GM19438 (cell line): ENCODE measurements at regions not wholly inside any gene's neighbourhood (a gene's known extent, or its start where the extent isn't known, plus 50 kb on each side); places are given as distances from the start of the nearest gene placed in this dataset.
"Not testable (repeated sequence)": the region's sequence is repeated elsewhere in the genome, so short reads cannot be mapped to it uniquely, and the experiment has no call there.

Experiments
- ATAC-seq: cut with Tn5 transposase; IDR thresholded peaks from one replicate; pipeline ENCODE4 v1.9.1; 2021; ENCODE audit warnings: low read depth; ENCODE audit not compliant: unreplicated experiment

DNA sequence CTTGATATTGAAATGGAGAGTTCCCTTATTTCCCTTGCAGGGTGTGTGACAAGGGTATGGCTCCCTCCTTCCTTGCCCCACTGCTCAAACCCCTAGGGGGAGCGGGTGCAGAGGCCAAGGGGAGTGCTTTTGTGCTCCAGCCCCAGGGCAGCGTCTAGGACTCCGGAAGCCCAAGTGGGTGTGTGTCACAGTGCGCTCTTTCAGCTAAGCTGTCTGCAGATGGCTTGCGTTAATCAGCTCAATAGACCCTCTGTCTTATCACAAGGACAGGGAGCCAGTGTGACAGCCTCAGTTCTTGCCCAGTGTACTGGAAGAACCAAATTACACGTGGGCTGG, 523.6 kb upstream of the LMCD1 start:
- no peak for ATAC-seq

GRCh38 chr3:7982126-7982525, 519.5 kb upstream of the LMCD1 start:
- ATAC-seq: no peak

DNA sequence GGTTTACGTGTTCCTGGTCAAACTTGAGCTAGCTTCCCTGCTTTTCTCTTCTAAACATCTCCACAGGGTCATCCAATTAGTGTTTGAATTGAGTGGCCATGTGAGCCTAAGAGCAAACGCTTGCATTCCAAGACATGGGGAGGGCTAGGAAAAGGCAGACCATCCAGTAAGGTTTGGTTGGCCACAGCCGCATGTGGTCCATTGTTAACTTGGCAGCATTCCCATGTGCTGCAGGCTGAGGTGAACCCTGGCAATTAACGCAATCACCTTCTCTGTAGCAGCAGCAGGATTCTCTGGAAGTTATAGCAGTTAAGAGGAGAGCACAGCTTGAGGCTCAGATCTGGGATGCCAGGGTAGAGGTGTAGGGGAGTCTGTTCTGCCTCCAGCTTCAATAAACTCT, 502.2 kb upstream of the LMCD1 start:
- ATAC-seq: no peak

DNA sequence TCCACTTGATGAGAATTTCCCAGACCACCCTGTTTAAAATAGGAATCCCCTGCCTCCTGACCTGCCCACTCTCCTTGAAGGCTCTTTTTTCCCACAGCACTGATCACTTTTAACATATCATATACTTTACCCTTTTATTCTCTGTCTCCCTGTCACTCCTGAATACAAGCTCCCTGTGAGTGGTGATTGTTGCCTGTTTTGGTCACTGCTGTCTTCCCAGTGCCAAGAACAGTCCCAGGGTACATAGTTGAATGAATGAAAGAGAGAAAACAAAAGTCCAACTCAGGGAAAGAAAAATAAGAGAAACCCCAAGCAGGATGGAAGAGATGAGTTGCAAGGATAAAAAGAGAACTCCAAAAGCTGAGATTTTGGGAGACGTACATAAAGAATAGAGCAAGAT, 500.3 kb upstream of the LMCD1 start:
- ATAC-seq: no peak

DNA sequence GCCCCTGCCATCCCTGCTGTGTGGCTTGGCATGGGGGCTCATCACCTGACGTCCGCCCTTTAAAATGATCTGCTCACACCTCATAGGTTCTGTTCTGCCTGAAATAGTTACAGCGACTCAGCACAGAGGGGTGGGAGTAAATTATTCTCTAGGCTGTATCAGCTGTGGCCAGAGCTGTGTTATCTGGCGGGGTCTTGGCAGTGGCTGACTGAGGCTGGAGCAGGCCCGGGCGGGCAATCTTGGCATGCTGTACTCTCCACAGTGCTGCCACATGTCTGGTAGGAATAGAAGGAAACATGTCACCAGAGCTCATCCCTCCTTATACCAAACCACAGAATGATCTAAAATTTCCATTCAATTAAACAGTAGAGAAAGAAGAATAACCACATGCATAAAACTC, 499.9 kb upstream of the LMCD1 start:
- no peak for ATAC-seq

- ATAC-seq: no peak
Observed at GRCh38 chr3:8011902-8012301, 489.7 kb upstream of the LMCD1 start.

- no peak for ATAC-seq
Observed at GRCh38 chr3:8020047-8020841, 481.4 kb upstream of the LMCD1 start.

DNA sequence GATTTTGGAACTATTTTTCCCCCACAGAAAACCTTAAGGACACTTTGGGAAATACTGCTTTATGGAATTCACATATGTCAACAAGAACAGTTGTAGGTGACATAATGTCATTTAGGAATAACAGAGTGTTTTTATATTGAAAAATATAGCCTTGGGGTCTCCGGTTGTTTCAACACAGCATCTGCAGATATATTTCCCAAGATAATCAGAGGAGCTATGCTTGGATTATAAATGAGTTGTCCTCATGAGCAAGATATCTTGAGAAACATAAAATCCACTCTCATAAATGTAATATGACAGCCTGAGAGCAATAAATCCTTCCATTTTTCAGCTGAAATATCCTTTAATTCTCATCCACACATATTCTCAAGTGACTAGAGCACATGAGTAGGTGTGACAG, 473.7 kb upstream of the LMCD1 start:
- ATAC-seq: no peak

- no peak for ATAC-seq
Observed at GRCh38 chr3:8050283-8050682, 451.3 kb upstream of the LMCD1 start.

DNA sequence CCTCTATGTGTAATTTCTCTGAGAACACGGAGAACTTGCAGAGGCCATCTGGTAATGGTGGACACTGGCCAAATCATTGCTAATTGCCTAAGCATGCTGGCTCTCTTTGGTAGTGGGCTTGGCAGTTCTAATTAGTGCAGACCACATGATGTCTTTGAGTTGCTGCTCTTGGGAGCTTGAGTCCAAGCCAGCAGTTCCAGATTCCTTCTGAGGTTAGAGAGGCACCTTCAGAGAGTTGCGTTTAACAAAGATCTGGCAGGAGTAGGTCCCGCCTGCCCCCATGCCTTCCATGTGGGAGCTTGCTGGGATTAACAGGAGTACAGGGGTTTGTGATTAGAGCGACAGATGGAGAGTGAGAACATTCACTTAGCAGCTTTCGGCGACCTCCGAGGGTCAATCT, 449.0 kb upstream of the LMCD1 start:
- no peak for ATAC-seq

DNA sequence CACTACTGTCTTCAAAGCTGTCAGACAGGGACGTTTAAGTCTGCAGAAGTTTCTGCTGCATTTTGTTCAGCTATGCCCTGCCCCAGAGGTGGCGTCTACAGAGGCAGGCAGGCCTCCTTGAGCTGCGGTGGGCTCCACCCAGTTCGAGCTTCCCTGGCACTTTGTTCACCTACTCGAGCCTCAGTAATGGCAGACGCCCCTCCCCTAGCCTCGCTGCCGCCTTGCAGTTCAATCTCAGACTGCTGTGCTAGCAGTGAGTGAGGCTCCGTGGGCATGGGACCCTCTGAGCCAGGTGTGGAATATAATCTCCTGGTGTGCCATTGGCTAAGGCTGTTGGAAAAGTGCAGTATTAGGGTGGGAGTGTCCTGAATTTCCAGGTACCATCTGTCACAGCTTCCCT, 433.5 kb upstream of the LMCD1 start:
- not testable (repeated sequence) for ATAC-seq

GRCh38 chr3:8069471-8069870, 432.2 kb upstream of the LMCD1 start:
- ATAC-seq: no peak

DNA sequence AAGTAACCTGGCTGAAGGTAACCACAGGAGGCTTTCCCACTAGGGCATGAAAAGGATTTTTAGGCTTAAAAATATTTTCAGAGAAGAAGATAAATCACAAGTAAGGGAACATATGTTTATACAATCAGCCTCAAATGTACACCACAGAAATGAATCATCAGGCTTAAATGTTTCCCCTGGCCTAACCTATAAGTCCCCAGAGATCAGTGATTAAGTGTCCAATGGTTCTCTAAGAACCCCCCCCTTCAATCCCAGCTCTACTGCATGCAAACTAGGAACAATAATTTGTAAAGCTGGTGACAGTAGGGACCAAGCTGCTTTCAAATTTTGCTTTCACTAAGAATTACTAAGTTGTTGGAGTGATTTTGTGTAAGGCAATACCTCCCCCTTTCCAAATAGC, 431.6 kb upstream of the LMCD1 start:
- no peak for ATAC-seq

DNA sequence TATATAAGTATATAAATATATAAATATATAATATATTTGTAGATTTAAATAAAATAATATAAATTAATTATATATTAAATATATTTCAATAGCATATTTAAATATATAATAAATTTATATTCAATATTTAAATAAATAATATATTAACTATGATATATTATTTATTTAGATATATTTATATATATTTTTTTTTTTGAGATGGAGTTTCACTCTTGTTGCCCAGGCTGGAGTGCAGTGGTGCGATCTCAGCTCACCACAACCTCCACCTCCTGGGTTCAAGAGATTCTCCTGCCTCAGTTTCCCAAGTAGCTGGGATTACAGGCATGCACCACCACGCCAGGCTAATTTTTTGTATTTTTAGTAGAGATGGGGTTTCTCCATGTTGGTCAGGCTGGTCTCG, 426.9 kb upstream of the LMCD1 start:
- ATAC-seq: not testable (repeated sequence)

DNA sequence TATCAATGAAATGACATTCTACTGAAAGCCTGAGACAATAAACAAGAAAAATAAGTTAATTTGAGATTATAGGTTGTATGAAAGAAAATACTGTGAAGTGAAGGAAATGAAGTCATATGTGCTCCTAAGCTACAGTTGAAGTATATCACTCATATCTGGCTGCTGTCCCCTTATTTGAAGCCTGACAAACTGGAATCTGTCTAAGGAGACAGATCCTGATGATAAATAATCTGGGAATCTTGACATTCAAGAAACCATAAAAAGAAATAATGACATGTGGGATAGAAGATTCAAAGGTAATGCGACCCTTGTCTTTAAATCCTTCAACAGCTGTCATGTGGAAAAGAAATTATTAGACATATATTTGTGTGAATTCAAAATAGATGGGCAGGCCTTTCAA, 424.5 kb upstream of the LMCD1 start:
- no peak for ATAC-seq

- ATAC-seq: no peak
Observed at GRCh38 chr3:8080464-8080863, 421.2 kb upstream of the LMCD1 start.

DNA sequence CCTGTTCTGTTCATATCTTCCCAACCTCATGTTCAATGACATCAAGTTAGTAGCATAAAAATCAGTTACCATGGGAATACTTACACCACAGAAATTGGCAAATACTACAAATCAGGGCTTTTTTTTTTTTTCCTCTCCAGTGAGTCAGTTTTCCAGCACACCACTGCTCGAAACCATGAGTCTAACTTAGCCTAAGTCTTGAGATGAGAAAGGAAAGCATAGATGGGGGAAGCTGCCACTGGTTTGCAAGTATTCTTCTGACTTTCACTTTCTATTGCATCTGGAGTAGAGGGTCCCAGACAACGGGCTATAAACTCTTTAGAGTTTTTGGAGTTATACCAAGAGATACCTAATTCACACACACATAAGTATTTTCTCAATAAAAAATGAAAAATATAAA, 416.1 kb upstream of the LMCD1 start:
- no peak for ATAC-seq

- no peak for ATAC-seq
Observed at GRCh38 chr3:8087951-8088350, 413.7 kb upstream of the LMCD1 start.

- no peak for ATAC-seq
Observed at GRCh38 chr3:8094415-8094814, 407.2 kb upstream of the LMCD1 start.

DNA sequence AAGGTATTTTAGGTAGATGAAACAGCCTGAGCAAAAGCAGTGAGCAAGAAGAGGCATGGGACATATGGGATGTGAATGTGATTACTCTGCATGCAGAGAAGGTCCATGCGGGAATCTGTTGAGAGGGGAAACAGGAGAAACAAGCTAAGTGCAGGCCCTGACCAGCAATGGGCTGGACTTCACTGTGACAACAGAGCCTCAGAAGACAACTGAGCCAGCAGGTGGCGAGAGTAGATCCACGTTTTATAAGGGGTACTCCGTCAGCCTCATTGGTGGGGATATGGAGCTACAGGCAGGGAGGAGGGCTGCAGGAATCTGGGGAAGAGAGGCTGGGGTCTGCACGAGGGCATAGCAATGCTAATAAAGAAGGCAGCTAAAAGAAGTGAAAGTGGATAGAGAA, 405.9 kb upstream of the LMCD1 start:
- no peak for ATAC-seq

DNA sequence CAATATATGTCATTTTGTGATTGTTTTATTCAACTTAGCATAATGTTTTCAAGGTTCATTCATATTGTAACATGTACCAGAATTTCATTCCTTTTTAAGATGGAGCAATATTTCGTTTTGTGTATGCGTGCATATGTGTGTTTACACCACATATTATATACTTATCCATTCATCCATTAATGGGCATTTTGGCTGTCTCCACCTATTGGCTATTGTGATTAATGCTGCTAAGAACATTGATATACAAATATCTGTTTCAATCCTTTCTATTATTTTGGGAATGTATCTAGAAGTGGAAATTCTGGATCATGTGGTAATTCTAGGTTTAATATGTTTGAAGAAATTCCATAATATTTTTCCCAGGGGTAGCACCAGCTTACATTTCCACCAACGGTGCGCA, 403.9 kb upstream of the LMCD1 start:
- ATAC-seq: no peak

- no peak for ATAC-seq
Observed at GRCh38 chr3:8103954-8104353, 397.7 kb upstream of the LMCD1 start.

GRCh38 chr3:8106921-8107320, 394.7 kb upstream of the LMCD1 start:
- ATAC-seq: no peak
